IMR-90 (cell line): ENCODE measurements at regions not wholly inside any gene's neighbourhood (a gene's known extent, or its start where the extent isn't known, plus 50 kb on each side); places are given as distances from the start of the nearest gene placed in this dataset.

Experiments
- CTCF ChIP-seq: conservative IDR thresholded peaks from 2 replicates; pipeline ENCODE4 v1.5.1; 2012; ENCODE audit warnings: mild to moderate bottlenecking, low read depth, low read length, improper control_type of control experiment
- RAD21 ChIP-seq: IDR thresholded peaks from 2 replicates; pipeline ENCODE4 v1.6.1; 2012; ENCODE audit warnings: low read length, improper control_type of control experiment

GRCh38 chr4:114442856-114443255 lies 155.8 kb upstream of the UGT8 start:
- TF ChIP-seq CTCF (no peak), RAD21 (no peak)
